GM18517 (cell line): ENCODE measurements at regions not wholly inside any gene's neighbourhood (a gene's known extent, or its start where the extent isn't known, plus 50 kb on each side); places are given as distances from the start of the nearest gene placed in this dataset.

Experiments used
- ATAC-seq: cut with Tn5 transposase; IDR thresholded peaks from one replicate; pipeline ENCODE4 v1.9.1; 2021; ENCODE audit warnings: mild to moderate bottlenecking, moderate library complexity; ENCODE audit not compliant: unreplicated experiment

DNA sequence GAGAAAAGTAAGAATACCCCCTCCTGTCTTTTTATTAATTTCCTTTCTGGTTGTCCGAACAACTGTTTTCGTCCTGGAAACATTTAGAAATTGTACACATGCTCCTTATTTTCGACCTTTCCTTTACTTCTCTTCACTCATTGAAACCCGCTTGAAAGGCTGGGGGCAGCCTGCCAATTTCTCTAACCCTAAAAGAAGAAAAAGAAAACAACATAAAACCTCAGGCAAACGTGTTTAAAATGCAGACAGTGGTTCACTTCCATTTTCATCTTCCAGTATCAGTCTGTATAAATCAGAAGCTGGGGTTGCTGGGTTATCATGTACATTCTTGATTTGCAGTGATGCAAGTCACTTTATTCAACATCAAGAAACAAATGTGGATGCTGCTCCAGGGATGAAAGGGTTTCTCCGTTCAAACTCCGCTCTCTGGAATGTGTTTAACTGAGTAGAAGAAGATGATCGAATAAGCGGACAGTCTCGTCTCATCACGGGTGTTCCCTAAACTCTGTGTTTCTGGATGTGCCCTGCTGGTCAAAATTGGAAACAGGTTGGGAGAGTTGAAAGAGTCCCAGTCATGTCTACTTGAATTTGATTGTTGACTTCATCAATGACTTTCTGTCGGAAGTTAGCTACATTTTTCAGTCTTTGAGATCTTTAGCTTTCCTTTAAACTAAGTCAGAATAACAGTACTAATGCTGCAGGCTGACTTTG, 1042.2 kb downstream of the BCL11B start:
- no peak for ATAC-seq

DNA sequence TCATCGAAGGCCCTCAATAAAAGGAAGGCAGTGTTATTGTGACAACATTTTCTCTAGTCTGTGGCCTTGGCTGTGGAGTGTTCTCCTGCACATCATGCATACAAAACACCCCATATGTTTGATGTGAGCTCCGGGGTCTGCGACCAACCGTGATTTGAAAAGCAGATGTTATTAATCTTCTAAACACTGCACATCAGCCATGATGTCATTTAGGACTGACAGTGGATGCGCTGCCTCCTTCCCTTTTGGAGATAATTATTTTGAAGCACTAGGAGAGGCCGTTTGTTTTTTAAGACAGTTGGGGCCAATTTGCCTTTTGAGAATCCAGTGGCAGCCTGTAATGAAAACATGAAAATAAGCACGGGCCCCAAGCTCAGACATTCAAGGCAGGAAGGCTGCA, 1041.6 kb downstream of the BCL11B start:
- ATAC-seq = no peak

DNA sequence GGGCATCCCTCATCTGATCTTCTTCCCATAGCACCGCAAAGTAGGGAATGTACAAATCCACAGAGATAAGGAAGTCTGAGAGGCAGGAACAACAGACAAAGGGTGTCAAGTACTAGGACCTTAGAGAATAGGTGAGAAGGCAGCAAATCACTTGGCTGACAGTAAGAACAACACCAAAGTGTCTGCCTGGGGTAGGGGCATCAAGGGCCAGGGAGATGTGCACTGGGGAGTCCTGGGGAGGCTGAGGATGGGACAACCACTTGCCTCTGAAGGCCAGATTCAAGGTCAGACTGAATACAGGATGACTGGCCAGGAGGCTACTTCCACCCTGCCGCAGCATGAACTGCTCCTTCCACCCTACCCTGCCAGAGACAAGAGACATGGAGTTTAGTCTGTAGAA, 1040.8 kb downstream of the BCL11B start:
- ATAC-seq = no peak

DNA sequence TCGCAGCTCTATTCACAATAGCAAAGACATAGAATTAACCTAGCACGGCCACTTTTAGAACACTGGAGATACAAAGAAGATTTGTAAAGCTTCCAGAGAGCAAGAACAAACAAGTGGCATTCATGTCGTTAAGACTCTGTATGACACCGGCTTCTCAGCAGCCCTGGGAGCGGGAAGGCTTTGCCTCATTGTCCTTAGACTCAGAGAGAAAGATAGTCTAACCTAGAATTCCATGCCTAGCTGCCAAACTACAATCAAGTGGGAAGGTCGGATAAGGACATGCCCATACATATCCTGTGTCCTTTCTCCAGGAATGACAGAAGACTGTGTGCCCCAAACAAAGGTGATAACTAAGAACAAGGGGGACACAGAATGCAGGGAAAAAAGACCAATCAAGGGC, 1038.3 kb downstream of the BCL11B start:
- no peak for ATAC-seq

DNA sequence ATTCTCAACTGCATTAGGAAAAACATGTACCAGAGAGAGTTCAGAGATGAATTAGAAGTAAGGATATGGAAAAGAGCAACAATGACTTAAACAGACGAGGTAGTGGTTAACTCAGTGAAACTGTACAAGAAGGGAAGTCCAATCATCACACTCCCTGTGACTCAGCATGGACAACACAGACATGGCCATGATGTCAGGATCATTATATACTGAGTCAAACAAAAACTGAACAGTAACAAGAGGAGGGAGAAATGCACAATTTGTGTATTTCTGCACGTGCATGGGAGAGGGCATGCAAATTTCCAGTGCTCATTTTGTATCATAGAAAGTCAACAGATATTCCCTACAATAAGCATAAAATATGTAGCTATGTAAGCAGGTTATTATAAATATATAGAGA, 1037.8 kb downstream of the BCL11B start:
- ATAC-seq = no peak

DNA sequence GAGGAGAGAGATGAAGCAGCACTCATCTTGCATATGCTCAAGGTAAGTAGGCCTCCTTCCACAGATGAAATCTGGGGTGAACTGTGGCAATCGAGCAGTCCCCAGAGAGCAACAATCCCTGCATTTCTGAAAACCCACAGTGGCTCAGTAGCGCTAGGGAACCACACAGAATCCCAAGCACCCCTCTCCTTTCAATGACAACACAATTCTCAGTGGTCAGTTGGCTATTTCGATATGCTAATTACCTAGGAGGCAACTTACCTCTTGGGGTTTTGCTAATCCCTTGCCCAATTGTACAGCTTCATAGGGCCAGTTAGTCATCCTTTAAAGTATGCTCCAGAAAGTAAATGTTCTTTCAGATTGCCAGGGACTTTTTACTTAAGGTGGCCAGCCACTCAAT, 1035.7 kb downstream of the BCL11B start:
- ATAC-seq = no peak

DNA sequence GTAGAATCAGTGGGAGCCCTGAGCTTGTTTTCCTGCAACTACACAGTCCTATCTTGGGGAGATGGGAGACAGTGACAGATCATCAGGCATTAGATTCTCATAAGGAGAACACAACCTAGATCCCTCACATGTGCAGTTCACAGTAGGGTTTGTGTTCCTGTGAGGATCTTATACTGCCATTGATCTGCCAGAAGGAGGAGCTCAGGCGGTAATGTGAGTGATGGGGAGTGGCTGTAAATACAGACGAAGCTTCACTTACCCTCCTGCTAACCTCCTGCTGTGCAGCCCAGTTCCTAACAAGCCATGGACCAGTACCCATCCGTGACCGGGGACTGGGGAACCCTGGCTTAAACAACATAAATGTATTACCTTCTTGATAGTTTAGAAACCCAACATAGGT, 1034.1 kb downstream of the BCL11B start:
- ATAC-seq = no peak

DNA sequence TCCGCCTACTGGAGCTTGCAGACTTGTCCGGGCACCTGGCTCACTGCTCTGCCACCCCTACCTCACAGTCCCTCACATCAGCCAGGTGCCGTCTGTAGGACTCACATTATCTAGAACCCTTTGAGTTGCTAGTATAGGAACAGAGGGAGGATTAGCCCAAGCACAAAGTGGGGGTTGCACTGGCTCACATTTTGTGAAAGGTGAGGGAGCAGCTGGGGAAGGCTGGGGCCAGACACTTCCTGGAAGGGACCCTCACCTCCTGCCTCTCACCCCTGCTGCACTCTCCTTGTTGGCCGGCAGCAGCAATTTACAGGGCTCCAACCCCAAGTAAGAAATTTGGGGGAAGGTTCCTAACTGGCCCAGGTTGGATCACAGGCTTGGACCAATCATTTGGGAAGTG, 1031.6 kb downstream of the BCL11B start:
- no peak for ATAC-seq

DNA sequence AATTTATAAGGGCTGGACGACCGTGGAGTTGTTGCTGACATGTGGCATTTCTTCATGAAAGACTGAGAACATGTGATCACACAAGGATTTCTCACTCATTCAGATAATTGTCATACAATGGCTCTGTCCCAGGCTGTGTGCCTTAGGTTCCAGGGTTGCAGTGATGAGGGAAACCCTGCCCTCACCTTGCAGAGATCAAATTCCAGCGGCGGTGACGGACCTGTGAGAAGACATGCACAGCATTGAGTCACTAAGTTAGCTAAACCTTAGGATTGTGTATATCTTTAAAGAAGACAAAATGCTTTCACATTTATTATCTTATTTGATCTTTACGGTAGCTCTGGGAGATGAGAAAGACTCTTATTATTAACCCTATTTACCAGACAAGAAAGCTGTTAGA, 1029.1 kb downstream of the BCL11B start:
- ATAC-seq = no peak

DNA sequence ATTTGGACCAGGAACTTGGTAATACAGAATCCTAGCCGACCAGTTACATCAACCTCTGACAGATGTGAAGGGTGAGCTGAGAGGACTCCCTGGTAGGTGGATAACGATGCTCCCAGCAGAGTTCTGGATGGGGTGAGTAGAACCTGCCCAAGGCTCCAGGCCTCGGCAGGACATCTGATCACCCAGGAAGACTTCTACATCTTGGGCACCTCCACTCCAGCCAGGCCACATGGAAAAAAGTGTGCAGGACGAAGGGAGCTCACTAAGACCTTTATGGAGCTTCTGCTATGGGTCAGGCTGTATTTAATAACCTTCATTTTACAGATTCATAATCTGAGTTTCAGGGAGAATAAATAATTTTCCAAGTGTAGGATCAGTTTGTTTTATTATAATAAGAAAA, 1028.7 kb downstream of the BCL11B start:
- no peak for ATAC-seq

DNA sequence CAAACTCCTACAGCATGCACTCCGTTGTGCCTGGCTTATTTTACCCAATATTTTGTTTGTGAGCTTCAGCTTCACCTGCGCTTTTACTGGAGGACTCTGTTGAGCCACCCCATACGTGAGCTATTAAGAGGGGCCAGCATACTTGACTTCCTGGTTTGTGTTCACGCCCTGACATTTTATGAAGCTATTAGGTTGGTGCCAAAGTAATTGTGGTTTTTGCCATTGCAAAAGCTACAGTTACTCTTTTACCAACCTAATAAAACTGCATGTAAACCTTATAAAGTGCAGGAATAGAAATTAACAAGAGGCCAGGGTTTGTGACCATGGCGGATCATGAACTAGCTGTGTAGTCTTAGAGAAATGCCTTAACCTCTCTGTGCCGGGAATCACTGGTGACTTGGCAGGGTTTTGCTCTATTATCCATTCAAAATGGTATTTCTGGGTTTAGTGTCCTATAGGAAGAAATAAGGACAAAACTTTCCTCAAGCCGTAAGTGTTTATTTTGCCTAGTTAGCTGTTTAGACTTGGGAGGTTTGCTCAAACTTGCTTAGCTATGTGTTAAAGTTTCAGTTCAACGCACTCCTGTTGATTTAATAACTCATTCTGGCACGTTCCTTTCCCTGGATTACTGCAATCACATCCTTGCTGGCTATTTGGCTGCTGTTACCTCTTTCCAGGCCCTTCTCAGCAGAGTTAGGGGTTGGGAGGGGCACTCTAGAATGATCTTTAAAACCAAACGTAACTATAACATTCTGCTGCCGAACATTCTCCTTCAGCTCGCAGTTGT, 1027.6 kb downstream of the BCL11B start:
- ATAC-seq = no peak

DNA sequence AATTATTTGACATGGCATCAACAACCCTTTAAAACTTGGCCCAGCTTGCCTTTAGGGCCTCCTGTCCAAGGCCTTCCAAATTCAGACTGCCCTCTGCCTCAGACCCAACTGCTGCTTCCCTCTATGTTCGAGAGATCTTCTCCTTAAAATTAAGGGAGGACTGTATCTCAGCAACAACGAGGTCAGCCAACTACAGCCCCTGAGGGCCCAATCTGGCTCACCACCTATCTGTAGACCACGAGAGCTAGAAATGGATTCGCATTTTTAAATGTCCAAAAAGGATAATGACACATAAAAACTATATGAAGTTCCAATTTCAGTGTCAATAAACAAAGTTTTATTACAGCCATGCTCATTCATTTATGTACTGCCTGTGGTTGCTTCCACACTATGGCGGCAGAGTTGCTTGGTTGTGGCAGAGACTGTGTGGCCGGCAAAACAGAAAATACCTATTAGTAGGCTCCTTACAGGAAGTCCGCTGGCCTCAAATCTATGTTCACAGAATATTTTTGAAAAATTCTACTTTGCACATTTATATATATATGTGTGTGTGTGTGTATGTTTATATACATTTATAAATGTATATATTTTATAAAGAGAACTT, 1026.9 kb downstream of the BCL11B start:
- ATAC-seq = no peak

DNA sequence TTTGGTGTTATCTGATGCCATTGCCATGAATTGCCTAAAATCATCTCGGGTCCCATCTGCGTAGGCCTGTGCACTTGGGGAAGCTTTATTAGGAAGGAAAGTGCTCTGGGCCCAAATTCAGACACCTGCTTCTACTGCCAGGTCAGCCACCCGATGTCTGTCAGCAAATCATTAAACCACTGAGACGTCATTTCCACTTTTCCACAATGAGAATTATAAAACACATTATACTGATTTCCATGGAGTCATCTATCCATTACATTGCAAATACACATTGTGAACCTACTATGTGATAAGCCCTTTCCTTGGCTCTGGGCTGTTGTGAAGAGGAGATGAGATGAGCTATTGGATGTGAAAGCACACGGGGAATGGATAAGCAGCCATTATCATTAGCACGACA, 1022.9 kb downstream of the BCL11B start:
- no peak for ATAC-seq

DNA sequence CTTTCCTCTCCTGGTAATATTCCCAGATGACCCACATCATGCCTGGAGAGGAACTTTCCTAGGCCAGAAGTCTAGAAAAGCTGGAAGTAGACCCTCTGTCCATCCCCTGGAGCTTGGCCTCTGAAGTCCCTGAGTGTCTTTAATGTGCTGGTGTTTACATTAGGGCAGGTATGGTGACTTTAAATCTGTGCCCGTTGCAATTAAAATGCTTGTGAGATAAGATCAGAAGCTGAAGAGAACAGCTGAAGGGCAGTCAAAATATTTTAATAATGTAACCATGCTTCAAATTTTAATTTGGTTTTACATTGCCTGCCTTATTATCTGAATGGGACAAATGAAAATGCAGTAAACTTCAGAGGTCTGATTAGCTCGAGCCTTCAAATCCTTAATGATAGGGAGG, 1022.5 kb downstream of the BCL11B start:
- no peak for ATAC-seq

DNA sequence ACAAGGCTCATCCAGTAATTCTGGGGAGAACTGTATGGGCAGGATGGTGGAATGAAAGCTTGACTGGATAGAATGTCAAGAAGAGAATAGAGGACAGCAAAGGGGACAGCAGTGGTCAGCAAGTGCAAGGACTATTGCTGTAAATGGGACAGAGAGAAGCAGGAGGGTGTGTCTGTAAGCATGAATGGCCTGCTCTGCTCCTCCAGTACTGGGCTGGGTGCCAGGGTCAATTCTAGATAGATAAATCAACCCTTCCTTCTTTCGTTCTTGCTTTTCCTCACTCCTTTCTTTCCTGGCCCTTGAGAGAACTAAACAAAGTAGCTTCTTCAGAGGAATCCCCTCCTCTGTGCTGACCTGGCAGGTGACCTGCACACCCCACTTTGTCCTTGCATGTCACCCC, 1019.2 kb downstream of the BCL11B start:
- no peak for ATAC-seq

DNA sequence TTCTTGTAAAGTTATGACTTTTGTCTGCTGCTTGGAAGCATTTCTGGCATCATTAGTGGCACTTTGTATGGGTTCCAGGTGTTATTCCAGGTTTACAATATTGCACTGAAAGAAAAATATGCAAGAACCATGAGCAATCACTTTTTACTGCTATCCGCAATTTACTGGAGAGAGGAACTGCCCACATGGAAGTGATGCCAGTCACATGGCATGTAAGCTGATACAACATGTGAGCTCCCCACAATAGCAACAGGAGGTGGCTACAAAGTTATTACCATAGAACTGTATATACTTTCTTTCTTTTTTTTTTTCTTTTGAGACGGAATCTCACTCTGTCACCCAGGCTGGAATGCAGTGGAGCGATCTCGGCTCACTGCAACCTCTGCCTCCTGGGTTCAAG, 1012.1 kb downstream of the BCL11B start:
- ATAC-seq = no peak

DNA sequence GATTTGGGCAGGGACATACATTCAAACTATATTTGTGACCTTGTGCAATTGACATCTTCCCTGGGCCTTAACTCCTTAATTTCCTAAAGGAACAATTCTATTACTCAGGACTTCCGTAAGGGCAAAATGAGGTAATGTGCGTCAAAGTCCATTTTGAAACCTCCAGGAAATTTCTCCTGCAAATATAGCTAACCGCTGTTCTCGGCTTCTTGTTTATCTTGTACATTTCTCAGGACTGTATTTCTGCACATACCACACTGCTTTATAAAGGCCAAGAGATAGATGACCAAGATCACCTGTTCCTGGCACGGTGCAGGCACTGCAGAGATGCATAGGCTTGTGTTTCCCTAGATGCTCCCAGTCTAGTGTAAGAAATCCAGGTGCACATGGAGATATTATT, 1009.4 kb downstream of the BCL11B start:
- no peak for ATAC-seq

DNA sequence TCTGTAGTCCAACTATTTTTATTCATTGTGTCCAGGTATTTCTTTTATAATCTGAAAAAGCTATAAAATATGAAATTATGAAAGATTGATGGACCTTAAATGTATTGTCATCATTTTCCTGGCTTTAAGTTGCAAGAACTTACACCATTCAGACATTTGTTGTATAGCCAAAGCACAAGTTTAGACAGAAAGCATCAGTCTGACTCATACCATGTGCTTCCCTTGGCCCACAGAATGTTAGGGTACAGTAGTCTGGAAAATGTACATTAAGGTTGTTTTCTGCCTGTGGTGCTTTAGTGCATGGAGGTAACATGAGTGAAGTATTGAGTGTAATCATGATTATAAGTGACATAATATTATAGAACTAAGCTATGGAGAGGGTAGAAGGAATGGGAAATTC, 1002.5 kb downstream of the BCL11B start:
- ATAC-seq = no peak

DNA sequence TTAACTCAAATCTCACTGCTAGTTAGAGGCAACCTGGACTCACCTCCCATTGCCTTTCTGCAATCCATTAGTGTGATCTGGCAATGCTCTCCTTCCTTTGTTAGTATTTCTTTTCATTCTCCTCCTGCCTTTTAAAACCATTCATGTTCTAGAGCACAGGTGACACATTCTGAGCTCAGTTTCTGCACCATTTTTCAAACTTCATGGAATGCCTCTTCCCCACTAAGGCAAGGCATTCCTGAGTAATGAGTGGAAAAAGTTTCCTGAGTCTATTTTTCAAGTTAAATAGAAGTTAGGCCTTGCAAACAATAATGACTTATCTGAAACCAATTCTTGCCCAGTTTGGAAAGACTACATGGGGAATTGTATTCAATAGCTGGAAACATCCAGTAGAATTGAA, 1001.8 kb downstream of the BCL11B start:
- no peak for ATAC-seq

DNA sequence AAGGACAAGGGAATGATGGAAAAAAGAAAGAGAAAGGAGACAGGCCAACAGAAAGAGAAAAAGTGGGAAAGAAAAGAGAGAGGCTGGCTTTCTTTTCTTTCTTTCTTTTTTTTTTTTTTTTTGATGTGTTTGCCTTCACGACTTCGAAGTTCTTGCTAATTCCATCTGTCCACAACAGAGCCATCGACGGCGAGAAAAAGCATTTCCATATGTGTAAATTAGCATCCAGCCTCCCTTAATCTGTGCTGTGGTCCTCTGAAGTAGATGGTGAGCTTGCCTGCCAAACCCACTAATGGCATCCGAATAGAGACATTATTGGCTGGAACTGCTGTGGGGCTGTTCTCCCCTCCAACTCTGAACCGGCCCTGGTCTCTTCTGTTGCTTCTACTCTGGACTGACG, 997.4 kb downstream of the BCL11B start:
- no peak for ATAC-seq

DNA sequence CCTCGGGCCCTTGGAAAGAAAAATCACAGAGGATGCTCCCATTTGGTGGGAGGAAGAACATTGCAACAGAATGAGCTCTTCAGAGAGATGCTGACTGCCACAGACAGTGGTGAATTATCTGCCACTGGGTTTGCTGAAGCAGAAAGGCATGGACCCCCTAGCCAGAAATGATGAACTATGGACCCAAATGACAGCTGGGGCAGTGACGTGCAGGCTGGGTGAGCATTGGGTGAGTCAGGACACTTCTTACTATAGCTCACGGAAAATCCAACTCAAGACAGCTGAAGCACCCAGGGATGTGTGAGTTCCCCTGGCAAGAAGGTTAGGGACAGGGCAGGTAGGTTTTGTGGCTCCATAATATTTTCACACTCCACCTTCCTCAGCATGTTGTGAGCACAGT, 993.2 kb downstream of the BCL11B start:
- no peak for ATAC-seq

DNA sequence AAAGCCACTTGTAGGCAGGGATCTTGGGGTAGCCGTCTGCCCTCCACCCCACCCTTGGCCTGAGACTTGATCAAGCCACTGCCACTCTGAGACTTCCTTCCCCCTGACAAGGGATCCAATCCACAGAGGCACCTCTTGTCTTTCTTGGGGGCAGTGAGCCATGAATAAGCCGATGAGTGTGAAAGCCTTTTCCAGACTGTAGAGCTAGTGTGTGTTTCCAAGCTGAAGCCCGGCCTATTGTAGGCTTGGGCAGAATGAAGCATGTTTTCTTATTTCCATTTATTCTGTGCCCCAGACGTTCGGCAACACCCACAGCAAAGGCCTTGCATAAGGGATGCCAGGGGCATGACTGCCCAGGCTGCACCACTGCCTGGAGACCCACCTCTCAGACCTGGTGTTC, 991.6 kb downstream of the BCL11B start:
- no peak for ATAC-seq
